ENCODE measurements at regions not wholly inside any gene's neighbourhood (a gene's known extent, or its start where the extent isn't known, plus 50 kb on each side); places are given as distances from the start of the nearest gene placed in this dataset.

DNA sequence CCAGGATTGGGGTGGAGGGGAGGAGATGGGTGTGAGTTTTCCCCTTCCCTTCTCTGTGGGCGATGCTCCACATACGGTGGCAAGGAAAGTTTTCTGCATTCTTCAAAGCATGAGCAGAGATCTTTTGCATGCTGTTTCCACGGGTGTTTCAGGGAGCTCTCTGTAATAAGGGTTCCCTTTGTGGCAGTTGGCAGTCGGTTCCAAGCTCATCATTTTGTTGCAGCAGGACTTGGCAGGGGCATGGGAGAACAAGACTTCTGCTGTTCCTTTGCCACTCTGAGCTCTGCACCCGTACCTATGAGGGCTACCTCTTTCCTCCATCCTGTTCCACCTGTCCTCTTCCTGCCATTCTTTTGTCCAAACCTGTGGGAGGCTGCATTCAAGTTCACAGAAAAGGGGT lies 71.3 kb upstream of the SPRED2 start:
- H3K4me3 Mint-ChIP-seq, result no peak overlapping the region
- Histone ChIP-seq H3K36me3 (replicated peaks in 1 of 2; ENCODE audit: control extremely low read depth in 1 of 2, control insufficient read depth in 1 of 2, extremely low read depth in 1 of 2, insufficient read depth in 2 of 2, low read length in 1 of 2) (no peaks in the 10 kb centered on the region), H3K27ac (ENCODE audit: low read length in 2 of 2) (no peak overlapping the region), H3K4me1 (ENCODE audit: control insufficient read depth in 2 of 2, insufficient read depth in 2 of 2, low read length in 2 of 2) (no peaks in the 10 kb centered on the region), H3K9ac (ENCODE audit: low read length) (no peak overlapping the region), H3K9me3 (ENCODE audit: control extremely low read depth in 1 of 3, control insufficient read depth in 2 of 3, insufficient read depth in 1 of 3, low read length in 2 of 3) (peaks cover 0 to 6% (median 1%) of the 10 kb centered on the region in 3 donors), H3K79me2 (ENCODE audit: control insufficient read depth, insufficient read depth, low read length) (no peaks in the 10 kb centered on the region), H3K27me3 (replicated peaks in 1 of 4; ENCODE audit: control extremely low read depth in 1 of 4, control insufficient read depth in 3 of 4, insufficient read depth in 4 of 4, low read length in 3 of 4) (peaks cover 0 to 3% (median 0%) of the 10 kb centered on the region in 4 experiments), H2AFZ (ENCODE audit: insufficient read depth, low read depth, low read length, poor library complexity, severe bottlenecking) (no peak overlapping the region), H4K20me1 (ENCODE audit: control insufficient read depth, insufficient read depth, low read length, poor library complexity, severe bottlenecking) (no peaks in the 10 kb centered on the region), H3K4me2 (replicated peaks; ENCODE audit: low read depth, low read length, poor library complexity, severe bottlenecking) (no peak overlapping the region), H3K4me3 (ENCODE audit: control extremely low read depth in 1 of 5, extremely low read depth in 1 of 5, insufficient read depth in 1 of 5, low read depth in 2 of 5, low read length in 4 of 5) (no peak overlapping the region)
- ATAC-seq (ENCODE audit: low read depth), result no peak
- H3K4me1 Mint-ChIP-seq, result peaks cover 5% of the 10 kb centered on the region
- POLR2A ChIA-PET, result no interaction called here
- DNase-seq, result no peak
- CTCF ChIA-PET, result no interaction called here
- no peak overlapping the region for H3K27ac Mint-ChIP-seq
- H3K27me3 Mint-ChIP-seq, result peaks cover 2% of the 10 kb centered on the region
- intact Hi-C loops (cut with micrococcal nuclease), result no loop called here
- 70% methylated on average over 2 of the region's 5 CpGs for WGBS (ENCODE audit: insufficient coverage)
- peaks cover 3% of the 10 kb centered on the region for H3K9me3 Mint-ChIP-seq (ENCODE audit: insufficient read depth)
- TF ChIP-seq CTCF (IDR thresholded peaks at IDR 0.05), result no peak
- TF ChIP-seq EZH2 (IDR thresholded peaks at IDR 0.05; ENCODE audit: borderline replicate concordance, insufficient read depth, low read depth, low read length, poor library complexity, severe bottlenecking), result no peak

- Histone ChIP-seq H3K9ac (ENCODE audit: low read length) (no peak overlapping the region), H3K4me3 (ENCODE audit: control extremely low read depth in 1 of 5, extremely low read depth in 1 of 5, insufficient read depth in 1 of 5, low read depth in 2 of 5, low read length in 4 of 5) (no peak overlapping the region), H3K9me3 (ENCODE audit: control extremely low read depth in 1 of 3, control insufficient read depth in 2 of 3, insufficient read depth in 1 of 3, low read length in 2 of 3) (no peaks in the 10 kb centered on the region), H3K27me3 (replicated peaks in 1 of 4; ENCODE audit: control extremely low read depth in 1 of 4, control insufficient read depth in 3 of 4, insufficient read depth in 4 of 4, low read length in 3 of 4) (peaks cover 0 to 3% (median 0%) of the 10 kb centered on the region in 4 experiments), H2AFZ (ENCODE audit: insufficient read depth, low read depth, low read length, poor library complexity, severe bottlenecking) (no peak overlapping the region), H3K27ac (ENCODE audit: low read length in 2 of 2) (no peak overlapping the region), H3K4me2 (replicated peaks; ENCODE audit: low read depth, low read length, poor library complexity, severe bottlenecking) (no peak overlapping the region), H3K36me3 (replicated peaks in 1 of 2; ENCODE audit: control extremely low read depth in 1 of 2, control insufficient read depth in 1 of 2, extremely low read depth in 1 of 2, insufficient read depth in 2 of 2, low read length in 1 of 2) (no peaks in the 10 kb centered on the region), H3K79me2 (ENCODE audit: control insufficient read depth, insufficient read depth, low read length) (no peaks in the 10 kb centered on the region), H4K20me1 (ENCODE audit: control insufficient read depth, insufficient read depth, low read length, poor library complexity, severe bottlenecking) (no peaks in the 10 kb centered on the region), H3K4me1 (ENCODE audit: control insufficient read depth in 2 of 2, insufficient read depth in 2 of 2, low read length in 2 of 2) (no peaks in the 10 kb centered on the region)
- intact Hi-C loops (cut with micrococcal nuclease), result no loop called here
- 95% methylated on average over 4 of the region's 6 CpGs for WGBS (ENCODE audit: insufficient coverage)
- Mint-ChIP-seq H3K27me3 (peaks cover 7% of the 10 kb centered on the region), H3K4me1 (peaks cover 5% of the 10 kb centered on the region), H3K9me3 (ENCODE audit: insufficient read depth) (no peaks in the 10 kb centered on the region), H3K27ac (no peak overlapping the region), H3K4me3 (no peak overlapping the region)
- ATAC-seq (ENCODE audit: low read depth), result no peak
- no peak for DNase-seq
- ChIA-PET CTCF (no interaction called here), POLR2A (no interaction called here)
- TF ChIP-seq CTCF (IDR thresholded peaks at IDR 0.05) (no peak), EZH2 (IDR thresholded peaks at IDR 0.05; ENCODE audit: borderline replicate concordance, insufficient read depth, low read depth, low read length, poor library complexity, severe bottlenecking) (no peak)
Measured at GRCh38 chr2:65501836-65502235, 69.4 kb upstream of the SPRED2 start.

Measured in B cell (primary cell).